OCI-LY3 (cell line): ENCODE measurements at regions not wholly inside any gene's neighbourhood (a gene's known extent, or its start where the extent isn't known, plus 50 kb on each side); places are given as distances from the start of the nearest gene placed in this dataset.

Experiments used
- H2AFZ ChIP-seq: fragments of 200-600, 300-600 bp; shearing (Covaris generic); 2 replicates; pipeline ENCODE4 v1.6.0; 2014; ENCODE audit warnings: antibody characterized with exemption, low read depth, low read length
- H3K27ac ChIP-seq: fragments of 200-600, 300-600 bp; sonication (generic); 2 replicates; pipeline ENCODE4 v1.5.1; 2014; ENCODE audit warnings: mild to moderate bottlenecking, low read length, moderate library complexity, mixed read lengths
- H3K27me3 ChIP-seq: fragments of 200-600, 300-600 bp; sonication (generic); 2 replicates; pipeline ENCODE4 v1.6.1; 2014; ENCODE audit warnings: low read depth, low read length, mixed read lengths
- H3K36me3 ChIP-seq: fragments of 200-600, 300-600 bp; sonication (generic); replicated peaks from 2 replicates; pipeline ENCODE3; 2014; ENCODE audit warnings: low read depth, low read length, mixed read lengths
- H3K4me1 ChIP-seq: fragments of 300-600, 200-600 bp; sonication (generic); 2 replicates; pipeline ENCODE4 v1.6.1; 2014; ENCODE audit warnings: low read length, mixed read lengths
- H3K4me2 ChIP-seq: fragments of 200-600, 300-600 bp; sonication (generic); 2 replicates; pipeline ENCODE4 v1.6.1; 2014; ENCODE audit warnings: low read length, mixed read lengths
- H3K4me3 ChIP-seq: fragments of 300-600, 200-600 bp; sonication (generic); 2 replicates; pipeline ENCODE4 v1.5.1; 2014; ENCODE audit warnings: antibody characterized with exemption, mild to moderate bottlenecking, low read length, moderate library complexity
- H3K79me2 ChIP-seq: fragments of 300-600, 200-600 bp; shearing (Covaris generic); 2 replicates; pipeline ENCODE4 v1.6.1; 2014; ENCODE audit warnings: mild to moderate bottlenecking, low read length, mixed read lengths
- H3K9ac ChIP-seq: fragments of 300-600, 200-600 bp; shearing (Covaris generic); 2 replicates; pipeline ENCODE4 v1.6.0; 2014; ENCODE audit warnings: mild to moderate bottlenecking, low read length, moderate library complexity
- H3K9me3 ChIP-seq: fragments of 200-600, 300-600 bp; shearing (Covaris generic); 2 replicates; pipeline ENCODE4 v1.6.1; 2014; ENCODE audit warnings: low read length, mixed read lengths; ENCODE audit not compliant: insufficient read depth
- H4K20me1 ChIP-seq: fragments of 200-600, 300-600 bp; sonication (generic); 2 replicates; pipeline ENCODE4 v1.6.1; 2016; ENCODE audit warnings: low read length, mixed read lengths; ENCODE audit not compliant: insufficient read depth
- CTCF ChIP-seq: fragments of 200-600, 300-600 bp; sonication (generic); IDR thresholded peaks from 2 replicates; pipeline ENCODE4 v1.5.1; 2014; ENCODE audit warnings: antibody characterized with exemption, low read length, low read depth
- EZH2phosphoT487 ChIP-seq: fragments of 200-600 bp; shearing (Covaris generic); IDR thresholded peaks from 2 replicates; pipeline ENCODE4 v1.6.1; 2018; ENCODE audit warnings: antibody characterized with exemption, mixed run types, low read depth

GRCh38 chr1:61533546-61533945, 191.4 kb downstream of the TM2D1 start:
- no peak overlapping the region for H2AFZ ChIP-seq
- H3K4me2 ChIP-seq = no peak overlapping the region
- no peaks in the 10 kb centered on the region for H3K9me3 ChIP-seq
- H3K27ac ChIP-seq = no peak overlapping the region
- no peaks in the 10 kb centered on the region for H3K36me3 ChIP-seq
- no peak for TF ChIP-seq CTCF
- TF ChIP-seq EZH2phosphoT487 = no peak
- no peaks in the 10 kb centered on the region for H3K4me1 ChIP-seq
- no peak overlapping the region for H3K4me3 ChIP-seq
- H3K79me2 ChIP-seq = no peaks in the 10 kb centered on the region
- no peak overlapping the region for H3K9ac ChIP-seq
- H3K27me3 ChIP-seq = no peaks in the 10 kb centered on the region
- no peaks in the 10 kb centered on the region for H4K20me1 ChIP-seq

GRCh38 chr1:61531716-61532115, 193.2 kb downstream of the TM2D1 start:
- Histone ChIP-seq H4K20me1 (no peaks in the 10 kb centered on the region), H3K27me3 (no peaks in the 10 kb centered on the region), H3K27ac (no peak overlapping the region), H2AFZ (no peak overlapping the region), H3K36me3 (no peaks in the 10 kb centered on the region), H3K4me1 (no peaks in the 10 kb centered on the region), H3K9me3 (no peaks in the 10 kb centered on the region), H3K79me2 (no peaks in the 10 kb centered on the region), H3K9ac (no peak overlapping the region), H3K4me3 (no peak overlapping the region), H3K4me2 (no peak overlapping the region)
- TF ChIP-seq CTCF = no peak
- TF ChIP-seq EZH2phosphoT487 = no peak

- Histone ChIP-seq H3K79me2 (no peaks in the 10 kb centered on the region), H3K4me1 (no peaks in the 10 kb centered on the region), H2AFZ (no peak overlapping the region), H3K4me3 (no peak overlapping the region), H3K9me3 (no peaks in the 10 kb centered on the region), H3K36me3 (no peaks in the 10 kb centered on the region), H4K20me1 (no peaks in the 10 kb centered on the region), H3K27me3 (no peaks in the 10 kb centered on the region), H3K9ac (no peak overlapping the region), H3K4me2 (no peak overlapping the region), H3K27ac (no peak overlapping the region)
- TF ChIP-seq CTCF (no peak), EZH2phosphoT487 (no peak)
Observed at GRCh38 chr1:61523893-61524605, 200.9 kb downstream of the TM2D1 start.

- no peak overlapping the region for H3K9ac ChIP-seq
- H3K27me3 ChIP-seq = no peaks in the 10 kb centered on the region
- no peak overlapping the region for H3K4me3 ChIP-seq
- no peaks in the 10 kb centered on the region for H3K79me2 ChIP-seq
- TF ChIP-seq EZH2phosphoT487 (no peak), CTCF (no peak)
- no peak overlapping the region for H3K27ac ChIP-seq
- H4K20me1 ChIP-seq = no peaks in the 10 kb centered on the region
- no peak overlapping the region for H3K4me2 ChIP-seq
- no peak overlapping the region for H2AFZ ChIP-seq
- H3K4me1 ChIP-seq = no peaks in the 10 kb centered on the region
- H3K9me3 ChIP-seq = no peaks in the 10 kb centered on the region
- no peaks in the 10 kb centered on the region for H3K36me3 ChIP-seq
Observed at GRCh38 chr1:61523229-61523628, 201.7 kb downstream of the TM2D1 start.
